GM21447 (cell line): ENCODE measurements at regions not wholly inside any gene's neighbourhood (a gene's known extent, or its start where the extent isn't known, plus 50 kb on each side); places are given as distances from the start of the nearest gene placed in this dataset.
A peak's percentile ranks its signal among the peaks of the same experiment; 100 is the strongest.

Experiments
- ATAC-seq: cut with Tn5 transposase; IDR thresholded peaks from one replicate; pipeline ENCODE4 v1.9.1; 2021; ENCODE audit not compliant: unreplicated experiment

DNA sequence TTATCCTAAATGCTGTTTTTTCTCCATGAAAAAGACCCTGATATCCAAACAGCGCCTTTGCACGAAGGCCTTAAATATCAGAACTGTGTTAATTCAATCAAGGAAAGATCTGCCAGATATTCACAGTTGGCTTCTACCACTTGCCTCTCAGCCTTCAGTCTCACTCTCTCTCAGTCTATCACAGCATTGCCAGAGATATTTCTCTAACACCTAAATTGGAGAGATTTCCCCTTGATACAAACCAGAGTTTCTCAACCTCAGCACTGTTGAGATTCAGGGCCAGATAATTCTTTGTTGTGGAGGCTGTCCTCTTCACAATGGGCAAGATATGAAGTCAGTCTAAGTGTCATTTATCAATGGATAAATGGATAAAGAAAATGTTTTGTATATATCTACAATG is 454.1 kb upstream of the MAF start:
- ATAC-seq, result no peak

GRCh38 chr16:80051040-80051439 is 450.5 kb upstream of the MAF start:
- ATAC-seq, result no peak

- no peak for ATAC-seq
These were observed 447.7 kb upstream of the MAF start for GRCh38 chr16:80048250-80048649.

DNA sequence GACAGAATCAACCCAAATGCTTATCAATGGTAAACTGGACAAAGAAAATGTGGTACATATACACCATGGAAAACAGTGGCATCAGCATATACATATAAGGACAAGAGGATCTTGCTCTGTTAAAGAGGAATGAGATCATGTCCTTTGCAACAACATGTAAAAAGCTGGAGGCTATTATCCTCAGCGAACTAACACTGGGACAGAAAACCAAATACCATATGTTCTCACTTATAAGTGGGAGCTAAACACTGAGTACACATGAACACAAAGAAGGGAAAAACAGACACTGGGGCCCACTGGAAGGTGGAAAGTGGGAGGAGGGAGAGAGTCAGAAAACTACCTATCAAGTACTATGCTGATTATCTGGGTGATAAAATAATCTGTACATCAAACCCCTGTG is 447.3 kb upstream of the MAF start:
- no peak for ATAC-seq

DNA sequence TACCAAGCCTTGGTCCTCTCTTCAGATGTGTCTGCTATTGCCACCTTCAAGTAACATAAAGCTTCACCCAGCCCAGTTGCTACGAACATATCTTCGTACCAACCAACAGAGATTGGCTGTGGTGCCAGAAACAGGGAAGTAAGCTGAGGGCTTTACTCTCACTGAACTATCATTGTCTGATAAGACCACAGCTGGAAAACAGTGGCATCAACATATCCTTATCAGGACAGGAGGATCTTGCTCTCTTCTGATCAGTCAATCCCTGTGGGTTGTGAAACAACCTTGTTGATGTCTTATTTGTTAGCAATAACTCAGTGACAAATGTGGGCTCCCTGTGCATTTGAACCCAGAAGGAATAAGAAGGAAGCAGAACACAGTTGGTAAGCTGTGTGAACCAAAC is 446.3 kb upstream of the MAF start:
- ATAC-seq, result no peak

DNA sequence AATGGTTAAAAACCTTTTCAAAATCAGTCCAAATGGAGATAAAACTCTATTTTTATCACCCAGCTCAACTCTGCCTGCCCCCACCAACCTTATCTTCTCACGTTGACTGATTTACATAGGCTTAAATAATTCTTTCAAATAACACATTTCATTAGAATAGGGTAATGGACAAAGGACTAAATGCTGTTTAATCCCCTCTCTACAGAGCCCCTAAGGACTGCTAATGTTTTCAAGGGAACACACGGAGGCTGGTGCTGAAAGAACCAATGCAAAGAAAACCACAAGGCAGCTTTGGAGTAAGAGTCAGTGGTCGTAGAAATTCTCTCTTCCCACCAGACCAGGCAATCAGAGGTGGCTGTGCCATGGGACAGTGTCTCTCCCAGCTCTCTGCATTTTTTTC is 445.7 kb upstream of the MAF start:
- ATAC-seq, result no peak

DNA sequence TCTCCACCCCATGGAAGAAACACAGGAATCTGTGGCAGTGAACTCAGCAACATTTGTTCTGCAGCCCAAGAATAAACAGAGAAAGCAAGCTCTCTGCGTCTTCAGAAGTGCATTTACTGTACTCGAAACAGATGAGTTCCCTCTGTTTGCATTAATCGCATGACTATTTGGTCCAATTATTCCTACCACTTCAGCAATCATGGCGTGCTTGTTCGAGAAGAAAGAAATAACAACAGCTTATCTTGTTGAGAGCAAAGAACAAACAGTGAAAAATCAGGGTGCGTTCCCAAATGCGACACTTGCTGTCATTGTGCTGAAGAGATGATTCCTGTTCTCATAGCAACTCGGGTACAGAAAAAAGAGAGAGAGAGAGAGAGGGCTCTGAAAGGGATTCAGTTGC is 445.3 kb upstream of the MAF start:
- no peak for ATAC-seq

DNA sequence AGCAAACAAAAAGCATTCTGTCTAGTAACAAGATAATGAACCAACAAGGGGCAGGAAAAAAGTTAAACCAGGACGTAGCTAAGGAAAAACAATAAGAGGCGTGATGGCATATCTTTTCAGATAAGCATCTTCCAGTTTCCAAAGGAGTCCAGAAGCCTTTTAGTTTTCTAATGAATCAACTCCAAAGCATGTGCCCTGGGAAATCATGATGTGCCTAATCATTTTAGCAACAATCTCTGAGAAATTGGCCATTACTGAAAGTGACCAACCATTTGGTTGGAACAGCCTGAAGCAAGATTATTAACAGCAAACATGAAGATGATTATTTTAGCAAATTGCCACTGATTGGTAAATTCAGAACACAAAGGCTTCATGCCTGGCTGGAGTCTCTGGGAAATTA is 440.9 kb upstream of the MAF start:
- ATAC-seq, result no peak

DNA sequence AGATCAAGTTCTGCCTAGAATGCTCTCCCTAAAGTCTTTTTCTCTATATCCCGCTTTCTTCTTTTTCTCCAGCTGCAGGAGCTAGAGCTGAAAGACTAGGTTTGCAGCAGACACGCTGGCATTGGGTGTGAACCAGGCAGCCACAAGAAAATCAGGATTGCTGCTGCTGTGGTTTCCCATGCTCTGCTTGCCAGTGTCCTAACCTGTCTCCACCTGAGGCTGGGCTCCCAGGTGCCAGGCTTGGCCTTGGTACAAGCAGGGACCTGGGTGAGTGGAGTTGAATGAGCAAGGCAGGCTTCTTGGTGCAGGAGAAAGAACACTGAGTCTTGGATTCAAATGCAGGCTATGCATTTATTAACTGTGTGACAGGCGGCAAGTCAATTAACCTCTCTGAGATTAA is 440.3 kb upstream of the MAF start:
- no peak for ATAC-seq

- no peak for ATAC-seq
These were observed 439.9 kb upstream of the MAF start for GRCh38 chr16:80040413-80040812.

DNA sequence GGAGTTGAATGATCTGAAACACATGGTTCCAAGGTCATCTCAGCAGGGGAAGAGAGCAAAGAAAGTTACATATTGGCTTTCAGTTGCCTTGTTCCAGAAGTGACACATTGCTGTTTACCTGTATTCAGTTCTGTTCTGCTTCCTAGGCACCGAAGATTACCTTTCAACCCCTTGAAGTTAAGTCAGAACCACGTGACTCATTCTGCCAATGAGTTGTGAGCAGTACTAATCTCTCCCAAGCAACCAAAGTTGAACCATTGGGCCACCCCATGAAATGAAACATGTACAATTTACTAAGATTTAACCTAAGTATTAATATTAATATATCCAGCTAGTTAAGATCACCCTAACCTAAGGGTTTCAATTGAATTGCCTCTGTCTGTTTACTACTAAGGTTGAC is 439.2 kb upstream of the MAF start:
- ATAC-seq, result no peak

GRCh38 chr16:80038566-80038965 is 438.0 kb upstream of the MAF start:
- no peak for ATAC-seq

GRCh38 chr16:80034948-80035663 is 434.6 kb upstream of the MAF start:
- no peak for ATAC-seq

DNA sequence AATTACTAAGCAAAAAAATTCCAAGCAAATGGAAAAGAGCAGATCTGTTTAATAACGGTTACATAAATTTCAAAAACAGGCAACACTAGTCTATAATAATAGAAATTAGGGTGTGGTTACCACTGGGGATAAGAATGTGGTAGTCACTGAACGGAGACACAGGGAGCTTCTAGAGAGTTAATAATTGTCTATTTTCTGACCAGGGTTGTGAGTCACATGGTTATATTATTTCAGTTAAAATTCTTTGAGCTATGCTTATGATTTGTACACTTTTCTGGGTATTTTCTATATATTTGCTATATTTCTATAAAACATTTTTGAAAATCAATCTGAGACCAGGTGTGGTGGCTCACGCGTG is 433.9 kb upstream of the MAF start:
- no peak for ATAC-seq

- ATAC-seq, result no peak
These were observed 433.4 kb upstream of the MAF start for GRCh38 chr16:80033783-80034468.

GRCh38 chr16:80029761-80030481 is 429.4 kb upstream of the MAF start:
- ATAC-seq, result no peak

GRCh38 chr16:80029381-80029630 is 428.8 kb upstream of the MAF start:
- no peak for ATAC-seq

GRCh38 chr16:80028581-80029380 is 428.2 kb upstream of the MAF start:
- ATAC-seq, result no peak

- peak; percentile 88 for ATAC-seq
These were observed 426.7 kb upstream of the MAF start for GRCh38 chr16:80027007-80027965.

DNA sequence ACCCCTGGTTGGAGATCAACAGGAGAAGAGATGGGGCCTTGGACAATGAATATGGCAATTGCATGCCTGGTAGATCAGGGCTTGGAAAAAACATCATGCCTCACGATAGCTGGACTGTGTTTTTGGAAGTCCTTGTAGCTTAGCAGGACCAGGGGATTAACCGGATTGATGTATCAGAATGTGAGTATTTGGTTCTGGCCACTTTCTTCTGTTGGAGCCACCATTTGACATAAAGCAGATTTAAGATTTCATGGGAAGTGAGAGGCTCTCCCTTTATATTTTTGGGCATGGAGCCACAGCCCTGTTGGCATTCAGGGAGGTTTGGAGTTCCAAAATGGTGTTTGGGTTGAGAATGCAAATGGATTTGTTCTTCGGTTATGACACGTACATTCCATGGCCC is 424.7 kb upstream of the MAF start:
- ATAC-seq, result no peak

- no peak for ATAC-seq
These were observed 423.9 kb upstream of the MAF start for GRCh38 chr16:80024443-80024842.
